ENCODE measurements at regions not wholly inside any gene's neighbourhood (a gene's known extent, or its start where the extent isn't known, plus 50 kb on each side); places are given as distances from the start of the nearest gene placed in this dataset.

DNA sequence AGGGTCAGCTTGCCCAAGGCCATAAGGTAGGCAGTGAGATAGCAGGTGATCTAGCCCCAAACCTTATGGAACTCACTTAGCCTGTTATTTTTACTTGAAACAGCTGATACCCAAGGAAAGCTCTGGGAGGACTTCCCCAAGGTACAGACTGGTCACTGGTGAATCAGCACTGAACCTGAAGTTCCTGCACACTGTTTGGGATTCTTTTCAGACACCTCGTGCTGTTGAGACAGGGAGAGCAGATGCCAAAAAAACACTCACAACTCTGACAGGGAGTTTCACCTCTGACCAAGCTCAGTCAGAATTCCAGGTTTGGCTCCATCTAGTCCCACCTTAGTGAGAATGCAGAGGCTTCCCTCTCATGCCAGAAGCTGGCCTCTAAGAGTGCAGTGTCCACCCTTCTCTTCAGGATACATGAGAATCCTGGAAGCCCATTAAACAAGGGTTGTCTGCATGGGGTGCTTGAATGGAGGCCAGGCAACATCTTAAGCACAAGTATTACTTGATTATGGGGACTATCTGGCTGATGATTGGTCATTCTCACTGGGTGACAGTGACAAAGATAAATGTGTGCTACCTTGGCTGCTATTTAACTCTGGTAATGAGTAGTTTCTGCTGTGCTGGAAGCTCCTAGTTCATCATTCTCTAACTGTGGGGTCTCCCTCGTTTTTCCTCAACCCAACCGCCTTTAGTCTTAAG, 122.8 kb upstream of the SLIT3 start:
- DNase-seq (ENCODE audit: low read depth, low spot score), result no peak
- H3K4me3 ChIP-seq (ENCODE audit: low read depth, low read length), result no peak overlapping the region
- ChIA-PET CTCF (no interaction called here), POLR2A (no interaction called here)
- TF ChIP-seq, protein P1, sequence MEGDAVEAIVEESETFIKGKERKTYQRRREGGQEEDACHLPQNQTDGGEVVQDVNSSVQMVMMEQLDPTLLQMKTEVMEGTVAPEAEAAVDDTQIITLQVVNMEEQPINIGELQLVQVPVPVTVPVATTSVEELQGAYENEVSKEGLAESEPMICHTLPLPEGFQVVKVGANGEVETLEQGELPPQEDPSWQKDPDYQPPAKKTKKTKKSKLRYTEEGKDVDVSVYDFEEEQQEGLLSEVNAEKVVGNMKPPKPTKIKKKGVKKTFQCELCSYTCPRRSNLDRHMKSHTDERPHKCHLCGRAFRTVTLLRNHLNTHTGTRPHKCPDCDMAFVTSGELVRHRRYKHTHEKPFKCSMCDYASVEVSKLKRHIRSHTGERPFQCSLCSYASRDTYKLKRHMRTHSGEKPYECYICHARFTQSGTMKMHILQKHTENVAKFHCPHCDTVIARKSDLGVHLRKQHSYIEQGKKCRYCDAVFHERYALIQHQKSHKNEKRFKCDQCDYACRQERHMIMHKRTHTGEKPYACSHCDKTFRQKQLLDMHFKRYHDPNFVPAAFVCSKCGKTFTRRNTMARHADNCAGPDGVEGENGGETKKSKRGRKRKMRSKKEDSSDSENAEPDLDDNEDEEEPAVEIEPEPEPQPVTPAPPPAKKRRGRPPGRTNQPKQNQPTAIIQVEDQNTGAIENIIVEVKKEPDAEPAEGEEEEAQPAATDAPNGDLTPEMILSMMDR (IDR thresholded peaks at IDR 0.05; ENCODE audit: insufficient read depth, low read length, missing control alignments), result no peak

GRCh38 chr5:169422087-169422486, 121.1 kb upstream of the SLIT3 start:
- ChIA-PET POLR2A (interaction anchor here (0.5 kb wide), 1 partner anchor 460 kb away, joined by 3 read pairs; no protein-coding TSS in a partner anchor), CTCF (interaction anchor here (1.7 kb wide), 1 partner anchor 13 kb away, joined by 3 read pairs; no protein-coding TSS in a partner anchor)
- no peak overlapping the region for H3K4me3 ChIP-seq (ENCODE audit: low read depth, low read length)
- DNase-seq (ENCODE audit: low read depth, low spot score), result no peak
- TF ChIP-seq, protein P1 (IDR thresholded peaks at IDR 0.05; ENCODE audit: insufficient read depth, low read length, missing control alignments), result no peak

DNA sequence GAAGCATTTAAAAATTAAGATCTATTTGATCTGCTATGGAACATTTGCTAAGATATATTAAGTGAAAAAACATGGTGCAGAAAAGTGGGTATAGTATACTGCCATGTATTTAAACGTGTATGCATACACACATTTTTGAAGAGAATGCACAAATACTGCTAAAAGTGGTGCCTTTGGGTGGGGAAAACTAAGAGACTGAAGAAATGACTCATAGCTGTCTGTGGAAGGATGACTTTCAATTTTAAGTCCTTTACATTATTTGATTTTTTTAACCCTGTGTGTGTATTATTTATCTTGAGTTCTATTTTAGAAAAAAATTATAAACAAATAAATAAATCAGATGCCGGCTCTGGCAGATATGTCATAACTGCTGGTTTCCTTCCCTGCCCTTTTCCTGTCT, 120.7 kb upstream of the SLIT3 start:
- TF ChIP-seq, protein P1 (IDR thresholded peaks at IDR 0.05; ENCODE audit: insufficient read depth, low read length, missing control alignments), result no peak
- ChIA-PET CTCF (interaction anchor here (1.7 kb wide), 1 partner anchor 14 kb away, joined by 3 read pairs; no protein-coding TSS in a partner anchor), POLR2A (interaction anchor here (0.5 kb wide), 1 partner anchor 460 kb away, joined by 3 read pairs; no protein-coding TSS in a partner anchor)
- H3K4me3 ChIP-seq (ENCODE audit: low read depth, low read length), result no peak overlapping the region
- DNase-seq (ENCODE audit: low read depth, low spot score), result no peak

DNA sequence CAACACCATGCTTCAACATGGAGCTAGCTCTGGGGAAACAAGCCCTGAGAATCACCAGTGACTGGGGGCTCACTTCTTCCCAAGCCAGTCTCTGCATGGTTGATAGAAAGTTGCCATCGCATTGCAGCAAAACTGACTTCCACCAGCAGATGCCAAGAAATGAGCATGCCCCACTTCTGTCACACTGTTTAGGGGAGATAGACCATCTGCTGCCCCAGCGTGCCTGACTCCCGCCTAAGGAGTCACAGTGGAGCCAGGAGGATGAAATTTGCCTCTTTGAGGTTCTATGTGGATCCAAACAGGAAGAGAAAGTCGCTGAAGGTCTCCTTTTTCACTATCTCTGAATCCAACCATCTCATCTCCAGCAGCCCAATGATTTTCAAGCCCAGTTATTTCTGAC, 116.7 kb upstream of the SLIT3 start:
- POLR2A ChIA-PET, result no interaction called here
- TF ChIP-seq, protein P1 (IDR thresholded peaks at IDR 0.05; ENCODE audit: insufficient read depth, low read length, missing control alignments), result no peak
- CTCF ChIA-PET, result no interaction called here
- no peak for DNase-seq (ENCODE audit: low read depth, low spot score)
- H3K4me3 ChIP-seq (ENCODE audit: low read depth, low read length), result no peak overlapping the region

DNA sequence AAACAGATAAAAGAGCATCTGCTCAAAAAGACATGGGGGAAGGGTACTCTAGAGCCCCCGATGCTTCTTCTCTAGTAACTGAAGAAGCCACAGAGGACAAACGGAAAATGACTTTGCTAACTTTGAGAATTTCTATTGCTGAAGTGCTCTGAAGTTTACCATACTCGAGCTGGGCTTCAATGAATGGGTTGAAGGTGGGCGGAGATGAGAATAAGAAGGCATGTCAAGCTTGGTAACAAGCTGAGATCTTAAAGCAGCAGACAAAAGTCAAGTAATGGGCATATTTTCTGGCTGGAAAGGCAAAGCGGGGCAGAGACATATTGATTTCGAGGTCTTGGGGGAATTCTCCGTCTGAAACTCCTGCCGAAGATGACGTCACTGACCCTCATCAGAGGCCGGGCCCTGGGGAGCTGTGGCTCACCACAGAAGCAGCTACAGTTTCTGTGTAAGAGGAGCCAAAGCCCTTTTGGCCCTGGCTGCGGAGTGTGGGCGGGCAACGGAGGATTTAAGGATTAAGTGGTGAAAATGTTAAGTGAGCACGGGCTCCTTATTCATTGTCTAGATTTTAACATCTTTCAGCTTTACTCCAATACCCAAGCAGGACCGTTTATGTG, 115.8 kb upstream of the SLIT3 start:
- POLR2A ChIA-PET, result no interaction called here
- H3K4me3 ChIP-seq (ENCODE audit: low read depth, low read length), result no peak overlapping the region
- CTCF ChIA-PET, result interaction anchor here (1.9 kb wide), 1 partner anchor 429 kb away, joined by 5 read pairs; no protein-coding TSS in a partner anchor
- peak; percentile 83 for DNase-seq (ENCODE audit: low read depth, low spot score)
- TF ChIP-seq, protein P1 (IDR thresholded peaks at IDR 0.05; ENCODE audit: insufficient read depth, low read length, missing control alignments), result no peak

DNA sequence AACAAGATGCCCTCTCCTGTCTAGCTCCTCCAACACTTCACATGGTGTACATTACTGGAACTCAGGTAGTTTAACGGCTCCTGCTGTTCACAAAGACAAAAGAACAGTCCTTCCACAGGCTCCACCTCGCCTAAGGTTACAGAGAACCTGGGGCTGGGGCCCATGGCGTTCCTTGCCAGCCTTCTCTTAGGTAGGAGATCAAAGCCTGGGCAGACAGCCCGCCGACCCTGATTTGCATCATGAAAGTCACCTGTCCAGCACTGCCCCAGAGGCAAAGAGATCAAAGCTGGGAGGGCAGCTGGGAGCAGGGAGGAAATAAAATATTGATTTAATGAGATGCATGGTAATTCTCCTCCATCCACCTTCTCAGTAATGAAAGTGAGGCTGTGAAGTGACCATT, 115.0 kb upstream of the SLIT3 start:
- no peak overlapping the region for H3K4me3 ChIP-seq (ENCODE audit: low read depth, low read length)
- POLR2A ChIA-PET, result no interaction called here
- CTCF ChIA-PET, result interaction anchor here (1.0 to 1.9 kb wide), 2 partner anchors 18 to 429 kb away, joined by 3 to 5 read pairs; no protein-coding TSS in a partner anchor
- TF ChIP-seq, protein P1 (IDR thresholded peaks at IDR 0.05; ENCODE audit: insufficient read depth, low read length, missing control alignments), result no peak
- no peak for DNase-seq (ENCODE audit: low read depth, low spot score)

Measured in AG04449 (cell line).